HEK293T (cell line): ENCODE measurements at regions not wholly inside any gene's neighbourhood (a gene's known extent, or its start where the extent isn't known, plus 50 kb on each side); places are given as distances from the start of the nearest gene placed in this dataset.

ENCODE experiments used
- CTCF ChIA-PET: fragments of 350-600 bp; formaldehyde crosslinking; extraction: SDS; loops from one replicate; lab custom pipeline; 2021; ENCODE audit warnings: antibody characterized with exemption, inconsistent platforms; lab: Yijun Ruan, JAX
- POLR2A ChIA-PET: fragments of 350-600 bp; formaldehyde crosslinking; extraction: SDS; loops from one replicate; lab custom pipeline; 2020; ENCODE audit warnings: antibody characterized with exemption, inconsistent platforms; lab: Yijun Ruan, JAX
- DNase-seq: peaks from one replicate; pipeline ENCODE4 v3.0.0; 2012; ENCODE audit warnings: mixed read lengths; ENCODE audit errors: extremely low spot score
- ARNT ChIP-seq: fragments of 450-650 bp; IDR thresholded peaks from 2 replicates; pipeline ENCODE4 v1.6.1; 2017; ENCODE audit warnings: mild to moderate bottlenecking
- BHLHE40 ChIP-seq: fragments of 450-650 bp; IDR thresholded peaks from 2 replicates; pipeline ENCODE4 v1.6.1; 2016; ENCODE audit warnings: mild to moderate bottlenecking, moderate library complexity, borderline replicate concordance
- CTBP1 ChIP-seq: fragments of 450-650 bp; IDR thresholded peaks from 2 replicates; pipeline ENCODE4 v1.6.1; 2016; ENCODE audit warnings: borderline replicate concordance
- ELF4 ChIP-seq: fragments of 450-650 bp; IDR thresholded peaks from 2 replicates; pipeline ENCODE4 v1.6.1; 2017; ENCODE audit warnings: antibody characterized with exemption
- FOXA1 ChIP-seq: fragments of 450-650 bp; IDR thresholded peaks from 2 replicates; pipeline ENCODE4 v1.6.1; 2016; ENCODE audit warnings: mild to moderate bottlenecking
- FOXK2 ChIP-seq: fragments of 450-650 bp; IDR thresholded peaks from 2 replicates; pipeline ENCODE4 v1.6.1; 2016; ENCODE audit warnings: mild to moderate bottlenecking
- FOXM1 ChIP-seq: fragments of 450-650 bp; IDR thresholded peaks from 2 replicates; pipeline ENCODE4 v1.6.1; 2017; ENCODE audit warnings: mild to moderate bottlenecking, borderline replicate concordance
- HDGF ChIP-seq: fragments of 450-650 bp; IDR thresholded peaks from 2 replicates; pipeline ENCODE4 v1.6.1; 2017; ENCODE audit warnings: antibody characterized with exemption, borderline replicate concordance
- L3MBTL2 ChIP-seq: fragments of 450-650 bp; conservative IDR thresholded peaks from 2 replicates; pipeline ENCODE4 v1.6.1; 2016; ENCODE audit warnings: mild to moderate bottlenecking
- LEF1 ChIP-seq: fragments of 450-650 bp; IDR thresholded peaks from 2 replicates; pipeline ENCODE4 v1.6.1; 2017; ENCODE audit warnings: mild to moderate bottlenecking, borderline replicate concordance
- NFRKB ChIP-seq: fragments of 450-650 bp; IDR thresholded peaks from 2 replicates; pipeline ENCODE4 v1.6.1; 2016; ENCODE audit warnings: mild to moderate bottlenecking, moderate library complexity
- PKNOX1 ChIP-seq: fragments of 450-650 bp; IDR thresholded peaks from 2 replicates; pipeline ENCODE4 v1.6.1; 2016
- SP1 ChIP-seq: fragments of 450-650 bp; IDR thresholded peaks from 2 replicates; pipeline ENCODE4 v1.6.1; 2017
- SUZ12 ChIP-seq: fragments of 450-650 bp; IDR thresholded peaks from 2 replicates; pipeline ENCODE4 v1.6.1; 2016; ENCODE audit warnings: mild to moderate bottlenecking
- TARDBP ChIP-seq: fragments of 450-650 bp; IDR thresholded peaks from 2 replicates; pipeline ENCODE4 v1.6.1; 2016
- ZNF384 ChIP-seq: fragments of 450-650 bp; IDR thresholded peaks from 2 replicates; pipeline ENCODE4 v1.6.1; 2016

- TF ChIP-seq HDGF (no peak), TARDBP (no peak), ELF4 (no peak)
- no peak for DNase-seq
- CTCF ChIA-PET: no interaction called here
- POLR2A ChIA-PET: no interaction called here
These were observed 348.5 kb upstream of the BTBD3 start for GRCh38 chr20:11569163-11569562.

- CTCF ChIA-PET: no interaction called here
- POLR2A ChIA-PET: no interaction called here
- TF ChIP-seq PKNOX1 (no peak), LEF1 (no peak), TARDBP (no peak), HDGF (no peak), SUZ12 (no peak), ELF4 (no peak), FOXK2 (no peak), BHLHE40 (no peak), FOXA1 (no peak), ARNT (no peak), L3MBTL2 (no peak), SP1 (no peak), ZNF384 (no peak), FOXM1 (no peak)
- DNase-seq: no peak
These were observed 344.2 kb upstream of the BTBD3 start for GRCh38 chr20:11573507-11573906.

- DNase-seq: peak; percentile 8
- POLR2A ChIA-PET: no interaction called here
- TF ChIP-seq FOXA1: no peak
- no peak for TF ChIP-seq SP1
- no peak for TF ChIP-seq CTBP1
- no peak for TF ChIP-seq NFRKB
- no peak for TF ChIP-seq ARNT
- TF ChIP-seq TARDBP: no peak
- no peak for TF ChIP-seq ZNF384
- TF ChIP-seq L3MBTL2: no peak
- no peak for TF ChIP-seq BHLHE40
- TF ChIP-seq LEF1: no peak
- no peak for TF ChIP-seq FOXK2
- TF ChIP-seq FOXM1: no peak
- no peak for TF ChIP-seq SUZ12
- TF ChIP-seq HDGF: no peak
- no peak for TF ChIP-seq ELF4
- TF ChIP-seq PKNOX1: no peak
- CTCF ChIA-PET: no interaction called here
These were observed 336.4 kb upstream of the BTBD3 start for GRCh38 chr20:11581271-11581670.

- TF ChIP-seq NFRKB: no peak
- TF ChIP-seq ARNT: no peak
- TF ChIP-seq PKNOX1: no peak
- TF ChIP-seq HDGF: no peak
- no peak for TF ChIP-seq BHLHE40
- no peak for TF ChIP-seq FOXK2
- no peak for TF ChIP-seq L3MBTL2
- no peak for TF ChIP-seq FOXA1
- TF ChIP-seq SUZ12: no peak
- TF ChIP-seq TARDBP: no peak
- no peak for TF ChIP-seq CTBP1
- no peak for TF ChIP-seq SP1
- no peak for TF ChIP-seq LEF1
- no peak for TF ChIP-seq ZNF384
- TF ChIP-seq ELF4: no peak
- TF ChIP-seq FOXM1: no peak
- no peak for DNase-seq
- ChIA-PET CTCF (no interaction called here), POLR2A (no interaction called here)
These were observed 335.6 kb upstream of the BTBD3 start for GRCh38 chr20:11582060-11582459.

GRCh38 chr20:11585752-11586352, 331.8 kb upstream of the BTBD3 start:
- TF ChIP-seq NFRKB (no peak), L3MBTL2 (no peak), SUZ12 (no peak), CTBP1 (no peak), ARNT (no peak), HDGF (no peak), FOXA1 (no peak), SP1 (no peak), ELF4 (no peak), BHLHE40 (no peak), FOXK2 (no peak)
- DNase-seq: no peak
- CTCF ChIA-PET: no interaction called here
- POLR2A ChIA-PET: no interaction called here

GRCh38 chr20:11588875-11589274, 328.8 kb upstream of the BTBD3 start:
- no peak for DNase-seq
- TF ChIP-seq TARDBP (no peak), FOXM1 (no peak), ZNF384 (no peak), SUZ12 (no peak), NFRKB (no peak), SP1 (no peak), FOXA1 (no peak), LEF1 (no peak), FOXK2 (no peak)
- ChIA-PET POLR2A (no interaction called here), CTCF (no interaction called here)
